GM19395 (cell line): ENCODE measurements at regions not wholly inside any gene's neighbourhood (a gene's known extent, or its start where the extent isn't known, plus 50 kb on each side); places are given as distances from the start of the nearest gene placed in this dataset.
"Not testable (repeated sequence)": the region's sequence is repeated elsewhere in the genome, so short reads cannot be mapped to it uniquely, and the experiment has no call there.

Experiments used
- ATAC-seq: cut with Tn5 transposase; IDR thresholded peaks from one replicate; pipeline ENCODE4 v1.9.1; 2021; ENCODE audit warnings: mild to moderate bottlenecking, moderate library complexity; ENCODE audit not compliant: unreplicated experiment

DNA sequence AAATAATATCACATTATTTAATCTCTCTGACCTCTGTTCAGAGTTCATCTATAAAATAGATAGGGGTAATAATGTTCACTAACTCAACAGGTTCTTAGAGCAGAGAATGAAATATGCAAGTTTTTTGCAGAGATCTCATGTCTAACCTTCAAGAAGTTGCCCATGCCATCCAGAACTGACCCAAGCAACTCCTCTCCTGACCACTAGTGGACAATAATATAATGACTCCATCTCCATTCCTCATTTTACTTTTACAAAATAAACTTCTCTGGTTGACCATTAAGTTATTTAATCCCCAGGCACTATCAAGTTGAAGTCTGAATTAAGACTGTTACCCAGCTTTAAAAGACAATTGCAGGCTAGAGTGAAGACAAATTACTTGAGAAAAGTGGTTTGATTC lies 382.6 kb downstream of the KCNA4 start:
- no peak for ATAC-seq

DNA sequence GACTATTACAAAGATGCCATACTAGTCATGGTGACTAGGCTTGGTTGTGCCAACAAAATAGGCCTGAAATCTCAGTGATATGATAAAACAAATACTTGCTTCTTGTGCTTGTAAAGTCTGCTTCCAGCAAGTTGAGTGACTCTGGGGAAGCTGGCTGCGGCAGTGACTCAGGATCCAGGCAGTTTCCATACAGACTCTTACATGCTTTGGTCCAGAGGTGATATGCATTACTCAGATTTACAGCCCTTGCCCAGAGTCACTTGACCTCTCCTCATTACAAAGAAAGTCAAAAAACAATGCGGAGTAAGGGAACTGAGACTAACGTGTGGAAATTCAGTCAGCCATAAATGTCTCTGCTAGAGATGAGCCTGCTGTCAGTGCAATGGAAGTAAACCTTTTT lies 387.5 kb downstream of the KCNA4 start:
- ATAC-seq = no peak

DNA sequence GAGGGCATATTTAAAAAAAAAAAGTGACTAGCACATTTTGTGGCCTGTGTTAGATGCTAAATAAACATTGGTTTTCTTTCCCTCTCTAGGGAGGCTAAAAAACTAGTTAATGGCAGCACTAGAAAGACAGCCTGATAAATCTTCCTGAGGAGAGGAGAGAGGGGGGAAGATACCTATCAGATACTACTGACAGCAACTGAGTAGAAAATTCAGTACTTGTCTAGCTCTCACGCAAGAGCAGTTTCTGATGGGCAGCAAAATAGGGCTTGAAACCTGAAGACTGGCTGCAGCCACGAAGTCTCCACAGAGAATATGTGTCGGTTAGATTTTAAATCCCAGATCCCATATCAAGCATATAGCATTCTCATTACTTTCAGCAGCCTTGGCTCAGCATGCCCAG lies 388.2 kb downstream of the KCNA4 start:
- no peak for ATAC-seq

DNA sequence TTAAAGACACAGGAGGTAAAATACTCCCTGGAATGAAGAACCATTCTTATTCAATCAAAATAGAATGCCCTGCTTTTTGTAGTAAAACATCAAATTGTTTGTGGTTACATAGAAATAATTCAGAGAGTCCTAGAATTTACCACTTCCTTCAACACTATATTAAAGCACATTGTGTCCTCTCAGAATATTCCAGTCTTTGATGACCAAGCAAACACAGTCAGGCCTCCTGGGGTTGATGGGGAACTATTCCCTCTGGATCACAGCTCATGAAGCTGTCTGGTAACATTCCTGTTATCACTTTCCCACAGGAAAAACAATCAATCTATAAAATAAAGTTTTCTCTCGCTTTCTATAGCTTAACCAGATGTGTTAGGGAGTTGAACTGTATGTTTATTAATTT lies 389.3 kb downstream of the KCNA4 start:
- no peak for ATAC-seq

DNA sequence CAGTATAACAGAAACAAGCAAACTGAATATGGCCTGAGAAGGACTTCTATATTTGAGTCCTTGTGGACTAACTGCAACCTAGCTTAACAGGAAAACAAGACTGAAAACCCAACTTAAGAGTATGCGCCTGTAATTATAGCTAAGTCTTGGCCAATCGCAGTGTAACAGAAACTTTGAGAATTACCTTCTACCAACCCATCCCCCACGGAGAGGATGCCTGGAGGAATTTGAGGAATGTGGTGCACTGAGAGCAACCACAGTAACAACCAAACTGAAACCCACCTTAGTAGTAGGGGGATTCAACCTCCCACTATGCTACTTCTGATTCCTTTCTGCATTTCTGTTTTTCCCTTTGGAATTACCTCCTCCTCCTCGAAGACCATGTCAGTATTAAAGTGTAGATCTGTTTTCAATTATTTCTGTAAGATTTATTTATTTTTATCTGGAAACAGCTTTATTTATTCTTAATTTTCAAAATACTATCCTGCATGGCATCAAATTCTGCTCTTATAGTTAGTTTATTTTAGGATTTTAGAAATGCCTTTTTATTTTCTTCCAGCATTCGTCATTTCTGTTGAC lies 393.6 kb downstream of the KCNA4 start:
- no peak for ATAC-seq

DNA sequence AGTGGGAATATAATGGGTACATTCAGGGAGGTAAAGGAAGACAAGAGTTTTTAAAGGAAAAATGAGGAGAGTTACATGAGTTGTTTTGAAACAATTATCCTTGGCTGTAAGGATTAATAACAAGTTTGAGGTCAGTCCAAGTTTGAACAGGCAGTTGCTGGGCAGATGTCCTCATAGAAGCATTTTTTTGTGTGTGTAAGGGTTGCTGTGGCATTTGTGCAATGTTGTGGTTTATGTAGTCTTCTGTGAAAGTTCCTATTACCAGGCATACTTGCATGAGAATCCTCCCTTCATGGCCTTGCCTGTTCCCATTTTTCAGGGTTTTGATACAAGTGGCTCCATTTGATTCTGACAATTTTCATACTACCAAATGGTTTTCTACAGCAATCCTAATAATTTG lies 400.2 kb downstream of the KCNA4 start:
- no peak for ATAC-seq

DNA sequence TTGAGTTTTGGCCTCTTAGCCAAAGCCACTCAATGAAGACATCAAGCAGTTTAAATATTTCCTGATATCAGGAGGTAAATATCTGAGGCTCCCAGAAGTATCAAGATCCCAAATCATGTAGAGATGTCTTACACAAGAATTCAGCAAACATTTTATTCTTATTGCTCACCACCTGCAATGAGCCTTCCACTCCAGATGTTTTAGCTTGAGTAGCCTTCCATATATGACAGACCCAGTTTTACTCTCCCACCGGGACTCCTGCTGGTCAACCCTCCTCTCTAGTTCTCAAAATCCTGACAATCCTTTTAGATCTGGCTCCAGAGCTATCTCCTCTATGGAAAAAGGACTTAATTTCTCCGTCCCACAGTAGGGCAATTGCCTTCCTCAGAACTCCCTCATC lies 404.4 kb downstream of the KCNA4 start:
- ATAC-seq = no peak

DNA sequence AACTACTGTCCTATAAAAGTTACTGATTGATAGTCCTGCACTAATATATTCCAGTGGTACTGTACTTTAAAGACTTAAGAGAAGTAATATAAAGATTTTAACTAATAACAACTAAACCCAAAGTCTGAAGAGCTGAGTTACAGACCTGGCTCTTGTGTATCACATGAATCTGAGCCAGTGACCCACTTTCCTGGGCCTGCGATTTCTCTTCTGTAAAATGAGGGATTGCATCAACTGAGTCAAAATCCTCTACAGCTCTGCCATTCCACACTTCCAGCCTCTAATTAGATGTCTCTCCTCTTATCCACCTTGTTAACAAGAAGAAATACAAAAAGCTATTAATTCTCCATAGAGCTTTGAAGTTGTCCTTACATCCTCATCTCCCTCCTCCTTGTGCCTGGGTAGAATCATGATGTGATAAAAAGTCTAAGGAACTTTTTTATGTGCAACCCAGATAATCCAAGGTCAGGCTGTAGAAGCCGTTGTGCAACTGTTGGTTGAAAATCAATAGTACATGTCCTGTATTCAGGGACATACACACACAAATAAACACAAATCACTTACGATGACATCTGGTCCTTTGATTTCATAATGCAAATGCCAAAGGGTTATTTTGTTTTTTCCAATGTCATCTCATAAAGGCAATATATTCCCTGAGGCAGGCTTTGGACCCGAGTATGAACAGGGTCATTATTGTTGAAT lies 410.3 kb downstream of the KCNA4 start:
- no peak for ATAC-seq

DNA sequence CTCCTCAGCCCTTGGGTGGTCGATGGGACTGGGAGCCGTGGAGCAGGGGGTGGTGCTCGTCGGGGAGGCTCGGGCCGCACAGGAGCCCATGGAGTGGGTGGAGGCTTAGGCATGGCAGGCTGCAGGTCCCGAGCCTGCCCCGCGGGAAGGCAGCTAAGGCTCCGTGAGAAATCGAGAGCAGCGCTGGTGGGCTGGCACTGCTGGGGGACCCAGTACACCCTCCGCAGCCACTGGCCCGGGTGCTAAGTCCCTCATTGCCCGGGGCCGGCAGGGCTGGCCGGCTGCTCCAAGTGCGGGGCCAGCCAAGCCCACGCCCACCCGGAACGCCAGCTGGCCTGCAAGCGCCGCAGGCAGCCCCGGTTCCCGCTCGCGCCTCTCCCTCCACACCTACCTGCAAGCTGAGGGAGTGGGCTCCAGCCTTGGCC lies 416.7 kb downstream of the KCNA4 start:
- ATAC-seq = not testable (repeated sequence)

DNA sequence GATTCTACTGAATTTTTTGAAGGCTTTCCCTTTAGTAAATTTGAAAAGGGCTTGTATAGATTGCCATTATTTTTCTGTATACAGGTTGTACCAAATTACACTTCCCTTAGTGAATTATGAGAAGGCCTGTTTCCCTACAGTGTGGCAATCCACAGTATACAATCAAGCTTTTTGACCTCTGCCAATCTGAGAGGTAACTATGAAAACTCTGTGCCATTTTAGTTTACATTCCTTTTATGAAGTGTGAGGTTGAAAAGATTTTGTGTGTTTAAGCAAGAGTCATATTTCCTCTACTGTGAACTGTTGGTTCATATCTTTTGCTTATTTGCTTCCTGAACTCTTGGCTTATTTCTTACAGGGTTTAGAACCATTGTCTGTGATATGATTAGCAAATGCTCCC lies 432.5 kb downstream of the KCNA4 start:
- ATAC-seq = no peak

DNA sequence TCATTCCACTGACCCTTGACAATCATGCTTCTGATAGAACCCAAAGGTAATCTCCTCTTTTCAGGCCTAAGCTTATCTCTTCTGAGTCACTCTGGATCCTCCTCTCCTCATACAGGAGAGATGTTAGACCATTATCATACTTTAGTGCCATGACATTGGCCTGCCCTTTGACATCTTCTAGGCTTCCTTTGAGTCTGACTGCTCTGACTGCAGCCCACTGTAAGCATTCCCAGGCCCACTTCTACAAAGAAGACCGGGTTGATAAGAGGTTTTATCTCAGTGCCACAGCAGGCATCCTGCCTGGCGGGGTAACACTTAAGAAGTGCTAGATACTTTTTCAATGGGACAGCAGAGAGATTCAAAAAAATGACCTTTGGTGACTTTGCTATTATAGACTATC lies 438.0 kb downstream of the KCNA4 start:
- no peak for ATAC-seq

DNA sequence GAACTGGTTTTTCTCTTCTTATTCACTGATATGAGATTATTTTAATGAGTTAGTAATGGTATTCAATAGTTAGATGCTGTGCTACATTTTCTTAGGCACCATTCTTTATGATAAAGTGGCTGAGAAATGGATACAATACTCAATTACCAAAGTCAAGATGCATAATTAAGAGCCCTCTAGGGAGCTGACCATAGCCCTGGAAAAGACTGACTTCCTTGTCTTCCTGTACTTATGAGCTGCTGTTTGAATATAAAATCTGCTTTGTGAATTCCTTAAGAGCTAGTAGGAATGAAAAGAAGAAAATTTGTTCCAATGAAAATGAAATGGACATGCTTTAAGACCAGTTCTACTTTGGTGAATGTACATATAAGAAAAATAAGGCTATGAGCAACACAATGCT lies 452.3 kb downstream of the KCNA4 start:
- ATAC-seq = no peak

DNA sequence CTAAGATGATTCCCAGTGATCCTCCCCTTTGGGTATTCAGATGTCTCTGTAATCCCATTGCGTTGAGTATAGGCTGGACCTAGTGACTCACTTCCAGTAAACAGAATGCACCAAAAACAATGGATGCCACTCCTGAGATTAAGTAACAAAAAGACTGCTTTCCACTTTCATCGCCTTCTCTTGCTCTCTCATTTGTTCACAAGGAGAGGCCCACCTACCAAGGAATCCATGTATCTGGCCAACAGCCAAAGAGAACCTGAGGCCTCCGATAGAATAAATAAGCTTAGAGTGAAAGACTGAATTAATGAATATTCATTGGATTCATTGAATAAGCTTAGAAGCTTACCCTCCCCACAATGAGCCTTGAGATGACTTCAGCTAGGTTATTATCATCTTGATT lies 454.6 kb downstream of the KCNA4 start:
- no peak for ATAC-seq

DNA sequence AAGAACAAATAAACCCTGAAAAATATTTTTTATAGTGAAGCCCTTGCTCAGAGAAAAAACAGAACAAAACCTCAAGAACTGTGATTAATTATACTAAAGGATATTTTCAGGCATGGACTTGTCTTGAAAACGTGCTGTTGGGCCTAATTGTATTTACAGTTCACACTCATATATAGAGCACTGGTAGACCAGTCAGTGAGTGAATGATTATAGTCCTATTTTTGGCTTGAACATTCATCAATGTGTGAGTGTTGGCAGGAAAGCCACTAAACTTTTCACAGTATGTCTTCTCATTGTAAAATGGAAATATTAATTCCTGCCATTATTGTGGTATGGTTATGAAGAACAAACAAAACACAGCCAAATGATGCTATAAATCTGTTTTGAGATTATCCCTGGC lies 462.8 kb downstream of the KCNA4 start:
- ATAC-seq = no peak

DNA sequence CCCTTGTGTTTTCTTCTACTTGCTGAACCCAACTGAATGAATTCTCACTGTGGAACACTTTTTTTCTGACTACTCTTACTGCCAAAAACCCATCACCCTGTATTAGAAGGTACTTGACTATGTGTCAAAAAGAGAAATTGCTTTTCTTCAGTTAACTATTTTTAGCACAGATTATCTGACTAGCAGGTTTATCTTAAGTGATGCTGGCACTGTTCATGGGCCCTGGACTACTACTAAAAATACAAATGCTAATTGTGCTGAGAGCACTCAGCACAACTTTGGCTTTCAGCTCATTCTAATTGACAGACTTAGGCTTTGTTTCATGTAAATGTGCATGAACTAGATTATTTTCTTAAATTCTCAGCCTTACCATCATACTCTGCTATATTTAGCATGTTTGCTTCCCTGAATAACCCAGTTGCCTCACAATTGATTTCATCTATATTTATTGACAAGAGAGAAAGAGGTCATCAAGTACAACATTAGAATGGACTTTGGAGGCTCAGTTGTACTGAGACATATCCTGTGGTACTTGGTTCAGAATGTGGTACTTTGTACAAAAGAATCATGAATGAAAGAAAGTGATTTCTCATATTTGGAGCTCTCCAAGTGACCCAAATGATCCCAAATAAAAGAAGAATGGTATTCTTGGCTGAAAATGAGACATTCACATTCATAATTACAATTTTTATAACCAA lies 478.3 kb downstream of the KCNA4 start:
- ATAC-seq = no peak

DNA sequence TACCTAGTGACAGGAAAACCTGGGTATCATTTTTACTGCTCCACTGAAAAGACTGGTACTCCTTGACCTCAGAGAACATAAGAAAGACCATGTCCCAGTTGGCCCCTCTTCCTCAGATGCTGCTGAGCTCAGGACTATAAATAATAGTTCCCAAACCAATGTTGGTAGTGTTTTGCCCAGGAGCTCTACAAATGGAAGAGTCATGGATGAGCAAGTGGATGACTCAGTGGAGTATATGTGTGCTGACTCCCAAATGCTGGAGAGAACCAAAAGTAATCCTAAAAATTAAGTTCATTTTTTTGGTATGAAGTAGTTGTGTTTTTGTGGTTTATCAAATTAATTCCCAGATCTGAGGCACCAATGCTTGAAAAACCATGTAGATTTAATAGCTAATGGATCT lies 482.0 kb downstream of the KCNA4 start:
- ATAC-seq = no peak

DNA sequence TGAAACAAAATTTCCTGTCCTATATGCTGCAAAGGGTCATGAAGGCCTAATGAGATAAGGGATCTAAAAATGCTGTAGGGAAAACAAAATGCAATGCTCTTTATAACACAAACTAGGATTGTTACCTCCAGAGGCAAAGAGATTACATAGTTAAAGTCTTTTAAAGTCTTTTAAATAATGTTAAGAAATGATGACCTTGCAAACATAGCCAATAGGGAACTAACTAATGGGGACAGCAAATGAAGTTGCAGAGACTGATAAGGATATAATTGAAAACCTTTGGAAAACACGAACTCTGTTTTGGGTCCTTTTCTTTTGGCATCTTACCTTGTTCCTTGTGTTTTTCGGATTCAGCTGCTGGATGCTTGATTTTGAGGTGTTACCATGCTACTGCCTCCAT lies 485.9 kb downstream of the KCNA4 start:
- no peak for ATAC-seq

DNA sequence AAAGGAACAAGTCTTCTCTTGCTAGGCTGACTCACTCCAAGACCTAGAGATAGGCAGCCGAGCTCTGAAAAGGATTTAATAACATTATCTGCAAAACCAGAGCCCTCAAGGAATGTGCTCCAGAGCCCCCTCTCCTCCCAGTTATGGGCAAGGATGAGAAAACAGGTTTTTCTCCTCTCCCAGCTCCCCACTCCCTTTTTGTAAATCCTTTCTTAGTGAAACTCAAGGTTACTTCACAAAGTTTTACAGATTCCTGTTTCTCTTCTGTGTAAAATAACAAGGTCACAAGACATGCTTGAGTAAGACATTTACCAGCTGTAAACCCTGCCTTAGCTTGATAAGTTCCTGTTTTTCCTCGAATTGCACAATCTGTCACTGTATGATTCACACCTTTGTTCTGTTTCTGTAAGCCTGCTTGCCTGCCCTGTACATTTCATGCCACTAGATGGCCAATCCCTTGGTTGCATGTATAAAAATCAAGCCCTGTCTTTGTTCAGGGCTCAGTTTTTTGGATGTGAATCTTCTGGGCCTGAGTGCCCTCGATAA lies 489.4 kb downstream of the KCNA4 start:
- no peak for ATAC-seq

DNA sequence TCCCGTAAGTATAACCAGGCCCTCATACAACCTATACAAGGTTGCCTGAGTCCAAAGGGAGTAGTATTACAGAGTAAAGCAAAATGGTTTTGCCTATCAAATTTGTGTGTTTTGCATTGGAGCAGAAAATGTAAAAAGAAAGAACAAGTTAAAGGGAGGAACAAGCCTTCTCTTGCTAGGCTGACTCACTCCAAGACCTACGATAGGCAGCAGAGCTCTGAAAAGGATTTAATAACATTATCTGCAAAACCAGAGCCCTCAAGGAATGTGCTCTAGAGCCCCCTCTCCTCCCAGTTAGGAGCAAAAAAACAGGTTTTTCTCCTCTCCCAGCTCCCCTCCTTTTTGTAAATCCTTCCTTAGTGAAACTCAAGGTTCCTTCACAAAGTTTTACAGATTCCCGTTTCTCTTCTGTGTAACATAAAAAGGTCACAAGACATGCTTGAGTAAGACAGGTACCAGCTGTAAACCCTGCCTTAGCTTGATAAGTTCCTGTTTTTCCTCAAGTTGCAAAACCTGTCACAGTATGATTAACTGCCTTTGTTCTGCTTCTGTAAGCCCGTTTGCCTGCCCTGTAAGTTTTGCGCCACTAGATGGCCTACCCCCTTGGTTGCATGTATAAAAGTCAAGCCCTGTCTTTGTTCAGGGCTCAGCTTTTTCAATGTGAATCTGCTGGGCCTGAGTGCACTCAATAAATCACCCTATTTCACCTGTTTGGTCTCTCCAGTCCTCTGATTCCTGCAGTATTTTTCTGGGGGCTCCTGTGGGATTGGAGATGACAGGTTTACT lies 498.2 kb downstream of the KCNA4 start:
- no peak for ATAC-seq

DNA sequence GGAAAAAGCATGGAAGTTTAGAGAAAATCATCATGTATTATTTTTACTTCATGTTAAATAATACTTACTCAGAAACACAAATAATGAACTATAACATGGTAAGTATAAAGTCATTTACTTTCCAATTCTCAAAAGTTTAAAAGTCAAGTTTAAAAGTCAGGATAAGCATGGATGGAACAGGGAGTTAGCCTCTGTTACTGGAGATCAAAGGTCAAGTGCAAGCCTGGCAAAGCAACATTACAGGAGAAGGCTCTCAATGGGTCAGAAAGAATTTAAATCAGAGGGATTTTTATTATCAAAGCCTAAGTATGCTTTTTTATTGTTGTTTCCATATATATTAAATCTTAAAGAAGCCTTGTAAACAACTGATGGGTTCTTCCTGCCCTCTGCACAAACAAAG lies 505.4 kb downstream of the KCNA4 start:
- no peak for ATAC-seq

DNA sequence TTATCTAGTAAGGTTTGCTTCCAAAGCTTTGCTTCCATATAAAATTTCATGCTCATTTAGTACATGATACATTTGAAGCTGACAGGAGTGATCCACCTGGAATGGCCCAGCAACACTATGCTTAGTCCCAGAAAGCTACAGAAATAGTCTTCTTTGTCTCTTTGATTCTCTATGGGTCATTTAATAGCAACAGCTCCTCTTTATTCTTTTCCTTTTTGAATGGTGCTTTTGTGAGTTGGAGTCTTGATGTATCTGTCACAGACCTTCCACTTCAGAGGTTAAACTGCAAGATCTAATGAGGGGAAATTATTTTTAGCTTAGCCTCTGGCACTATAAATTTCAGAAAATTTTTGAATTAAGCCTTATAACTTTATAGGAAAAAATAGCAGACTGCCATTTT lies 509.5 kb downstream of the KCNA4 start:
- ATAC-seq = no peak
